ENCODE measurements at regions not wholly inside any gene's neighbourhood (a gene's known extent, or its start where the extent isn't known, plus 50 kb on each side); places are given as distances from the start of the nearest gene placed in this dataset.

- H3K27me3 ChIP-seq (ENCODE audit: control insufficient read depth, insufficient read depth, low read length): no peaks in the 10 kb centered on the region
- no peaks in the 10 kb centered on the region for H3K36me3 ChIP-seq (ENCODE audit: control insufficient read depth, insufficient read depth, low read length)
- H3K4me1 ChIP-seq (ENCODE audit: control insufficient read depth, insufficient read depth, low read length): no peaks in the 10 kb centered on the region
- H3K9me3 ChIP-seq (ENCODE audit: control insufficient read depth, insufficient read depth, low read length): no peaks in the 10 kb centered on the region
- no peak overlapping the region for H3K27ac ChIP-seq (ENCODE audit: low read depth, low read length)
- H3K4me3 ChIP-seq (ENCODE audit: low read depth, low read length): no peak overlapping the region
- H3K9ac ChIP-seq (ENCODE audit: low read depth, low read length): no peak overlapping the region
These were observed 79.0 kb downstream of the LBH start for GRCh38 chr2:30310371-30310770.

GRCh38 chr2:30310955-30311354, 79.6 kb downstream of the LBH start:
- no peak overlapping the region for H3K27ac ChIP-seq (ENCODE audit: low read depth, low read length)
- H3K9ac ChIP-seq (ENCODE audit: low read depth, low read length): no peak overlapping the region
- H3K4me3 ChIP-seq (ENCODE audit: low read depth, low read length): no peak overlapping the region
- no peaks in the 10 kb centered on the region for H3K9me3 ChIP-seq (ENCODE audit: control insufficient read depth, insufficient read depth, low read length)
- no peaks in the 10 kb centered on the region for H3K36me3 ChIP-seq (ENCODE audit: control insufficient read depth, insufficient read depth, low read length)
- H3K4me1 ChIP-seq (ENCODE audit: control insufficient read depth, insufficient read depth, low read length): no peaks in the 10 kb centered on the region
- H3K27me3 ChIP-seq (ENCODE audit: control insufficient read depth, insufficient read depth, low read length): no peaks in the 10 kb centered on the region

GRCh38 chr2:30311711-30312110, 80.4 kb downstream of the LBH start:
- no peaks in the 10 kb centered on the region for H3K9me3 ChIP-seq (ENCODE audit: control insufficient read depth, insufficient read depth, low read length)
- no peak overlapping the region for H3K9ac ChIP-seq (ENCODE audit: low read depth, low read length)
- H3K27me3 ChIP-seq (ENCODE audit: control insufficient read depth, insufficient read depth, low read length): no peaks in the 10 kb centered on the region
- no peak overlapping the region for H3K27ac ChIP-seq (ENCODE audit: low read depth, low read length)
- no peaks in the 10 kb centered on the region for H3K36me3 ChIP-seq (ENCODE audit: control insufficient read depth, insufficient read depth, low read length)
- H3K4me1 ChIP-seq (ENCODE audit: control insufficient read depth, insufficient read depth, low read length): no peaks in the 10 kb centered on the region
- H3K4me3 ChIP-seq (ENCODE audit: low read depth, low read length): no peak overlapping the region

GRCh38 chr2:30312916-30313315, 81.6 kb downstream of the LBH start:
- H3K9me3 ChIP-seq (ENCODE audit: control insufficient read depth, insufficient read depth, low read length): no peaks in the 10 kb centered on the region
- H3K27me3 ChIP-seq (ENCODE audit: control insufficient read depth, insufficient read depth, low read length): no peaks in the 10 kb centered on the region
- H3K4me3 ChIP-seq (ENCODE audit: low read depth, low read length): no peak overlapping the region
- no peak overlapping the region for H3K27ac ChIP-seq (ENCODE audit: low read depth, low read length)
- no peaks in the 10 kb centered on the region for H3K4me1 ChIP-seq (ENCODE audit: control insufficient read depth, insufficient read depth, low read length)
- no peaks in the 10 kb centered on the region for H3K36me3 ChIP-seq (ENCODE audit: control insufficient read depth, insufficient read depth, low read length)
- no peak overlapping the region for H3K9ac ChIP-seq (ENCODE audit: low read depth, low read length)

GRCh38 chr2:30314981-30315380, 83.6 kb downstream of the LBH start:
- H3K4me1 ChIP-seq (ENCODE audit: control insufficient read depth, insufficient read depth, low read length): no peaks in the 10 kb centered on the region
- H3K36me3 ChIP-seq (ENCODE audit: control insufficient read depth, insufficient read depth, low read length): no peaks in the 10 kb centered on the region
- H3K27me3 ChIP-seq (ENCODE audit: control insufficient read depth, insufficient read depth, low read length): no peaks in the 10 kb centered on the region
- H3K9me3 ChIP-seq (ENCODE audit: control insufficient read depth, insufficient read depth, low read length): no peaks in the 10 kb centered on the region
- H3K9ac ChIP-seq (ENCODE audit: low read depth, low read length): no peak overlapping the region
- H3K27ac ChIP-seq (ENCODE audit: low read depth, low read length): no peak overlapping the region
- no peak overlapping the region for H3K4me3 ChIP-seq (ENCODE audit: low read depth, low read length)

- Histone ChIP-seq H3K4me1 (ENCODE audit: control insufficient read depth, insufficient read depth, low read length) (no peaks in the 10 kb centered on the region; the same call in 1 of the 2 replicates), H3K36me3 (ENCODE audit: control insufficient read depth, insufficient read depth, low read length) (no peaks in the 10 kb centered on the region), H3K27ac (ENCODE audit: low read depth, low read length) (no peak overlapping the region), H3K9me3 (ENCODE audit: control insufficient read depth, insufficient read depth, low read length) (no peaks in the 10 kb centered on the region), H3K27me3 (ENCODE audit: control insufficient read depth, insufficient read depth, low read length) (no peaks in the 10 kb centered on the region), H3K9ac (ENCODE audit: low read depth, low read length) (no peak overlapping the region), H3K4me3 (ENCODE audit: low read depth, low read length) (no peak overlapping the region)
These were observed 84.2 kb downstream of the LBH start for GRCh38 chr2:30315391-30316063.

GRCh38 chr2:30316408-30316807, 85.1 kb downstream of the LBH start:
- Histone ChIP-seq H3K36me3 (ENCODE audit: control insufficient read depth, insufficient read depth, low read length) (no peaks in the 10 kb centered on the region), H3K4me1 (ENCODE audit: control insufficient read depth, insufficient read depth, low read length) (peaks cover 3% of the 10 kb centered on the region), H3K4me3 (ENCODE audit: low read depth, low read length) (no peak overlapping the region), H3K27me3 (ENCODE audit: control insufficient read depth, insufficient read depth, low read length) (no peaks in the 10 kb centered on the region), H3K9ac (ENCODE audit: low read depth, low read length) (no peak overlapping the region), H3K9me3 (ENCODE audit: control insufficient read depth, insufficient read depth, low read length) (no peaks in the 10 kb centered on the region), H3K27ac (ENCODE audit: low read depth, low read length) (no peak overlapping the region)

- Histone ChIP-seq H3K9ac (ENCODE audit: low read depth, low read length) (no peak overlapping the region), H3K9me3 (ENCODE audit: control insufficient read depth, insufficient read depth, low read length) (no peaks in the 10 kb centered on the region), H3K27ac (ENCODE audit: low read depth, low read length) (no peak overlapping the region), H3K4me3 (ENCODE audit: low read depth, low read length) (no peak overlapping the region), H3K27me3 (ENCODE audit: control insufficient read depth, insufficient read depth, low read length) (no peaks in the 10 kb centered on the region), H3K4me1 (ENCODE audit: control insufficient read depth, insufficient read depth, low read length) (peaks cover 6% of the 10 kb centered on the region), H3K36me3 (ENCODE audit: control insufficient read depth, insufficient read depth, low read length) (no peaks in the 10 kb centered on the region)
These were observed 87.9 kb downstream of the LBH start for GRCh38 chr2:30318987-30319782.

- Histone ChIP-seq H3K27me3 (ENCODE audit: control insufficient read depth, insufficient read depth, low read length) (no peaks in the 10 kb centered on the region), H3K9me3 (ENCODE audit: control insufficient read depth, insufficient read depth, low read length) (no peaks in the 10 kb centered on the region), H3K4me3 (ENCODE audit: low read depth, low read length) (no peak overlapping the region), H3K9ac (ENCODE audit: low read depth, low read length) (no peak overlapping the region), H3K27ac (ENCODE audit: low read depth, low read length) (peak overlapping the region; percentile 61), H3K4me1 (ENCODE audit: control insufficient read depth, insufficient read depth, low read length) (peaks cover 6% of the 10 kb centered on the region), H3K36me3 (ENCODE audit: control insufficient read depth, insufficient read depth, low read length) (no peaks in the 10 kb centered on the region)
These were observed 90.1 kb downstream of the LBH start for GRCh38 chr2:30321466-30321865.

GRCh38 chr2:30323499-30323898, 92.2 kb downstream of the LBH start:
- H3K27ac ChIP-seq (ENCODE audit: low read depth, low read length): no peak overlapping the region

GRCh38 chr2:30324245-30324908, 93.0 kb downstream of the LBH start:
- no peaks in the 10 kb centered on the region for H3K27me3 ChIP-seq (ENCODE audit: control insufficient read depth, insufficient read depth, low read length)
- no peak overlapping the region for H3K9ac ChIP-seq (ENCODE audit: low read depth, low read length)
- no peak overlapping the region for H3K4me3 ChIP-seq (ENCODE audit: low read depth, low read length)
- no peaks in the 10 kb centered on the region for H3K9me3 ChIP-seq (ENCODE audit: control insufficient read depth, insufficient read depth, low read length)
- H3K4me1 ChIP-seq (ENCODE audit: control insufficient read depth, insufficient read depth, low read length): peaks cover 6% of the 10 kb centered on the region
- no peak overlapping the region for H3K27ac ChIP-seq (ENCODE audit: low read depth, low read length)
- no peaks in the 10 kb centered on the region for H3K36me3 ChIP-seq (ENCODE audit: control insufficient read depth, insufficient read depth, low read length)

More at GRCh38 chr2:30323499-30323898, 92.2 kb downstream of the LBH start:
- Histone ChIP-seq H3K36me3 (ENCODE audit: control insufficient read depth, insufficient read depth, low read length) (no peaks in the 10 kb centered on the region), H3K4me3 (ENCODE audit: low read depth, low read length) (no peak overlapping the region), H3K4me1 (ENCODE audit: control insufficient read depth, insufficient read depth, low read length) (peaks cover 6% of the 10 kb centered on the region), H3K9me3 (ENCODE audit: control insufficient read depth, insufficient read depth, low read length) (no peaks in the 10 kb centered on the region), H3K9ac (ENCODE audit: low read depth, low read length) (no peak overlapping the region), H3K27me3 (ENCODE audit: control insufficient read depth, insufficient read depth, low read length) (no peaks in the 10 kb centered on the region)
